Ovary (tissue), 3 donors: ENCODE measurements at regions not wholly inside any gene's neighbourhood (a gene's known extent, or its start where the extent isn't known, plus 50 kb on each side); places are given as distances from the start of the nearest gene placed in this dataset.

Source experiments
- EP300 ChIP-seq: sonication (generic); formaldehyde crosslinking; IDR thresholded peaks from one replicate; pipeline ENCODE4 v1.6.1; 2017; ENCODE audit warnings: antibody characterized with exemption
- POLR2A ChIP-seq: fragments of 450-650 bp; IDR thresholded peaks from one replicate; pipeline ENCODE4 v1.6.1; 2017; ENCODE audit warnings: antibody characterized with exemption, mild to moderate bottlenecking, moderate library complexity
- TF ChIP-seq, protein P1 (sequence below), 3 donors: fragments of 450-650 bp in 2 of 3; fragments of 200-600 bp in 1 of 3; IDR thresholded peaks; one replicate each; pipeline versions ENCODE4 v1.5.1 to v1.8.0; 2016 to 2022; ENCODE audit warnings: antibody characterized with exemption in 3 of 3, mild to moderate bottlenecking in 1 of 3
- donor health status: DM: no; HTN: no; CAD: no.

DNA sequence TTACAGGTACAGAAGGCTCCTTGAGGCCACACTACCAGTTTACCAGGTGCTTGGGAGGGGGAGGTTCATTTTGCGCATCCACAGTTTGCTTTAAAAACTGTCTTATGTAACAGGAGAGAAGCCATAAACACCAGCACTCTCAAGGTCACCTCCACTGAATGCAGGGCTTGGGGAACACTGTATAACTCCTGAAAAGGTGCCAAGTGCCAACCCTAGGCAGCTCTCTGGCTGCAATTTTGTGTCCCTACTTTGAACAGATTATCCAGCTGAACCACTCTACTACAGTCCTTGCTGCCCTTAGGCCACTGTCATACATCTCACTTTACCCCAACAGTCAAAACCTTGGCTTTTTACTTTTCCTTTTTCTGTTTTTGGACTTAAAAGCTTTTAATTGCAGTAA lies 507.9 kb downstream of the SMARCA1 start:
- no peak for TF ChIP-seq POLR2A
- TF ChIP-seq, protein P1, sequence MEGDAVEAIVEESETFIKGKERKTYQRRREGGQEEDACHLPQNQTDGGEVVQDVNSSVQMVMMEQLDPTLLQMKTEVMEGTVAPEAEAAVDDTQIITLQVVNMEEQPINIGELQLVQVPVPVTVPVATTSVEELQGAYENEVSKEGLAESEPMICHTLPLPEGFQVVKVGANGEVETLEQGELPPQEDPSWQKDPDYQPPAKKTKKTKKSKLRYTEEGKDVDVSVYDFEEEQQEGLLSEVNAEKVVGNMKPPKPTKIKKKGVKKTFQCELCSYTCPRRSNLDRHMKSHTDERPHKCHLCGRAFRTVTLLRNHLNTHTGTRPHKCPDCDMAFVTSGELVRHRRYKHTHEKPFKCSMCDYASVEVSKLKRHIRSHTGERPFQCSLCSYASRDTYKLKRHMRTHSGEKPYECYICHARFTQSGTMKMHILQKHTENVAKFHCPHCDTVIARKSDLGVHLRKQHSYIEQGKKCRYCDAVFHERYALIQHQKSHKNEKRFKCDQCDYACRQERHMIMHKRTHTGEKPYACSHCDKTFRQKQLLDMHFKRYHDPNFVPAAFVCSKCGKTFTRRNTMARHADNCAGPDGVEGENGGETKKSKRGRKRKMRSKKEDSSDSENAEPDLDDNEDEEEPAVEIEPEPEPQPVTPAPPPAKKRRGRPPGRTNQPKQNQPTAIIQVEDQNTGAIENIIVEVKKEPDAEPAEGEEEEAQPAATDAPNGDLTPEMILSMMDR (IDR thresholded peaks at IDR 0.05): no peak
- no peak for TF ChIP-seq EP300
